ENCODE measurements at regions not wholly inside any gene's neighbourhood (a gene's known extent, or its start where the extent isn't known, plus 50 kb on each side); places are given as distances from the start of the nearest gene placed in this dataset.

DNA sequence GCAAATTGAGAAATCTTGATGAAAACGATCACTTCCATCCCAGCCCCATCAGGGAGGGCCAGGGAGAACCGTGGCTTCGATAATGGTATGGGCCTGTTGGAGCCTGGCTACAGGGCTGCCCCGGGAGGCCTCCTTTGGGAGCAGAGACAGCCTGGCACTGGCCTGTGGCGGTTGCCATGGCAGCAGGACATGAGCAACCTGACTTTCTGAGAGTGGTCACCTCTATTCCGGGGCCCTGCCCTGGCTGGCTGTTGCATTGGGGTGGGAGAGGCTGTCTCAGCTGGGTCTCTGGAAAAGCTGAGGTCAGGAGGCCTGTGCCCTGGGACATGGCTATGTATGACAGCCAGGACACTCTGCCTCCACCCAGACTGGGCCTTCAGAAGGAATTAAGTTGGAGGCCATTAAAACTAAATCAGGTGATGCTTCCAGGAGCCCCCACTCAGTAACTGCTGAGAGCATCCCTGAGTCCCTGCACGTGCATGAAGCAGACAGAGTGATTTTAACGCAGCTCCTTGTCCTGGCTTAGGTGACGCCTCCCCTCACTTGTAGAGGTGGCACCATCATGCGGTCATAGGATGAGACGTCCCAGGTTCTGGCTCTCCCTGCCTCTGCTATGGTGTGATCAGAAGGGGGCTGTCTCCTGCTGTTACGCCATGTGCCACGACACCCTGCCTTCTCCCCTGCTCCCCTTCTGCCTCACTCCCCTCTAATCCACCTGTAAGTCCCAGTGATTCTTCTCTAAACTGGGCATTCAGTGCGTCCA is 126.3 kb downstream of the SLC25A47 start:
- WGBS, 2 donors: 92 to 93% methylated on average over 13 to 14 of the region's 14 CpGs
- peak in 1 of 2 donors; percentile 58 for DNase-seq (ENCODE audit: low spot score in 2 of 2)
- intact Hi-C loops (cut with DNase I; ENCODE audit: low total_unique reads): no loop called here
- H3K4me3 ChIP-seq (ENCODE audit: low read depth, poor library complexity, severe bottlenecking): no peak overlapping the region
- TF ChIP-seq, protein P1, sequence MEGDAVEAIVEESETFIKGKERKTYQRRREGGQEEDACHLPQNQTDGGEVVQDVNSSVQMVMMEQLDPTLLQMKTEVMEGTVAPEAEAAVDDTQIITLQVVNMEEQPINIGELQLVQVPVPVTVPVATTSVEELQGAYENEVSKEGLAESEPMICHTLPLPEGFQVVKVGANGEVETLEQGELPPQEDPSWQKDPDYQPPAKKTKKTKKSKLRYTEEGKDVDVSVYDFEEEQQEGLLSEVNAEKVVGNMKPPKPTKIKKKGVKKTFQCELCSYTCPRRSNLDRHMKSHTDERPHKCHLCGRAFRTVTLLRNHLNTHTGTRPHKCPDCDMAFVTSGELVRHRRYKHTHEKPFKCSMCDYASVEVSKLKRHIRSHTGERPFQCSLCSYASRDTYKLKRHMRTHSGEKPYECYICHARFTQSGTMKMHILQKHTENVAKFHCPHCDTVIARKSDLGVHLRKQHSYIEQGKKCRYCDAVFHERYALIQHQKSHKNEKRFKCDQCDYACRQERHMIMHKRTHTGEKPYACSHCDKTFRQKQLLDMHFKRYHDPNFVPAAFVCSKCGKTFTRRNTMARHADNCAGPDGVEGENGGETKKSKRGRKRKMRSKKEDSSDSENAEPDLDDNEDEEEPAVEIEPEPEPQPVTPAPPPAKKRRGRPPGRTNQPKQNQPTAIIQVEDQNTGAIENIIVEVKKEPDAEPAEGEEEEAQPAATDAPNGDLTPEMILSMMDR (IDR thresholded peaks at IDR 0.05): no peak
- no peak for TF ChIP-seq POLR2A (IDR thresholded peaks at IDR 0.05)

DNA sequence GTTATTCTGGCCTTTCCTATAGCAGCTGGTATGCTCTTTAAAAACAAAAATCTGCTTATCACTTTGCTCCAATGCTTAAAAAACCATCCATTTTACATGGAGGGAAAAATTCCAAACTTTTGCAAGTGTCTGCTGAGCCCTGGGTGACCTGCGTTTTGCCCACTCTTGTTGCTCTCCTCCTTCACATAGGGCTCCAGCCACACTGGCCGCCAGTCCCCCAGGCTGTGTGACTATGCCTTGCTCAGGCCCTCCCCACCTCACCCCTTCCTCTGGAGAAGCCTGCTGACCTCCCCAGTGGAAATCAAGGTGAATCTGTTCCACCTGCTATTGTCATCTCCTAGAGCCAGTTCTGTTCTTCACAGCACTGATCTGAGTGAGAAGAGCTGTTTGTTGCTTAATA is 126.9 kb downstream of the SLC25A47 start:
- TF ChIP-seq, protein P1 (IDR thresholded peaks at IDR 0.05): no peak
- no peak for TF ChIP-seq POLR2A (IDR thresholded peaks at IDR 0.05)
- intact Hi-C loops (cut with DNase I; ENCODE audit: low total_unique reads): no loop called here
- WGBS, 2 donors: 94% methylated on average over 2 of the region's 2 CpGs
- no peak overlapping the region for H3K4me3 ChIP-seq (ENCODE audit: low read depth, poor library complexity, severe bottlenecking)
- peak in 1 of 2 donors; percentile 60 for DNase-seq (ENCODE audit: low spot score in 2 of 2)

DNA sequence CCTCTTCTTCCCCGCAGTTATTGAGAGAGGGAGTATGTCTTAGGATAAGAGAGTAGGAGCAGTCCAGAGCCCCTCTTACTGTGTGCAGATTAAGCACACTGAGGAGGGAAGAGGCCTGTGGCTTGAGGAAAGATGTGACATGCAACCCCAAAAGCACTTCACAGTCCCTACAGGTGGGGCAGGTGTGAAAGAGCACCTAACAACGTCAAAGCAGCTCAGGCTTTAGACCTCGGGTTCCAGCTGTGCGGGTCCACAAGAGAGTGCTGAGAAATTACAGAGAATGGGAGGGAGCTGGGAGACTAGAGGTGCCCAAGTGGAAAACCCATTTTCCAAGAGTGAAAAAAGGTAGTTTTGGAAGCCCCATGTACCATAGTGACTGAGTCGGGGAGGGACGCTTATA is 127.6 kb downstream of the SLC25A47 start:
- WGBS, 2 donors: 93 to 94% methylated on average over 6 of the region's 6 CpGs
- no peak overlapping the region for H3K4me3 ChIP-seq (ENCODE audit: low read depth, poor library complexity, severe bottlenecking)
- TF ChIP-seq, protein P1 (IDR thresholded peaks at IDR 0.05): no peak
- no peak for TF ChIP-seq POLR2A (IDR thresholded peaks at IDR 0.05)
- intact Hi-C loops (cut with DNase I; ENCODE audit: low total_unique reads): no loop called here
- DNase-seq (ENCODE audit: low spot score in 2 of 2): no peak

DNA sequence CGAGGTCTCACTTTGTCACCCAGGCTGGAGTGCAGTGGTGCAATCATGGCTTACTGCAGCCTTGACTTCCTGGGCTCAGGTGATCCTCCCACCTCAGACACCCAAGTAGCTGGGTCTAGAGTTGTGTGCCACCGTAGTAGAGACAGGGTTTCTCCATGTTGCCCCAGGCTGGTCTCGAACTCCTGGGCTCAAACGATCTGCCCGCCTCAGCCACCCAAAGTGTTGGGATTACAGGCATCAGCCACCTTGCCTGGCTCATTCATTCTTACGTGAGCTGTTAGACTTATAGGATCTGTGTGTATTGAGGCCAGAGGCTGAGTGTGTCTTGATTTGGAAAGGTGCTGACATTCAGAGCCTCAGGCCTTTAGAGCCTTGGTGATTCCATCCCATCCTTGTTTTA is 128.1 kb downstream of the SLC25A47 start:
- intact Hi-C loops (cut with DNase I; ENCODE audit: low total_unique reads): no loop called here
- TF ChIP-seq POLR2A (IDR thresholded peaks at IDR 0.05): no peak
- TF ChIP-seq, protein P1 (IDR thresholded peaks at IDR 0.05): no peak
- DNase-seq (ENCODE audit: low spot score in 2 of 2): no peak
- 90 to 94% methylated on average over 6 of the region's 6 CpGs for WGBS, 2 donors
- no peak overlapping the region for H3K4me3 ChIP-seq (ENCODE audit: low read depth, poor library complexity, severe bottlenecking)

DNA sequence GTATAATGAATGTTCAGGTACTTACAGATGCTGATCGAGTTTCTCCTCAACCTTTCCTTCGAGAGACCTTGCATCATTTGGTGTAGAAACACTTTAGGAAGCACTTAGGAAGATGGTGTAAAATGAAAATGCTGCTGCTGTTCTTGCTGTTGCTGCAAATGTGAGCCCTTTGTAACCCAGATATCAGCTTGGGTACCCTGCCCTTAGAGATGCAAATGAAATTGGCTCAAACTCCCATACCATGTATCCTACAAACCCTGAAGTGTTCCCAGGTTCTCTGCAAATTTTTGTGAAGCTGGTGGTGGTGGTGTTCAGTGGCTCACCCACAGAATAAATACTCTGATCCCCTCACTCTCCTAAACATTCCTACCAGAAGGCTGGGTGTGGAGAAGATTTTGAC is 130.8 kb downstream of the SLC25A47 start:
- 74 to 86% methylated on average over 2 of the region's 2 CpGs for WGBS, 2 donors
- TF ChIP-seq, protein P1 (IDR thresholded peaks at IDR 0.05): no peak
- TF ChIP-seq POLR2A (IDR thresholded peaks at IDR 0.05): no peak
- no peak for DNase-seq (ENCODE audit: low spot score in 2 of 2)
- intact Hi-C loops (cut with DNase I; ENCODE audit: low total_unique reads): no loop called here
- no peak overlapping the region for H3K4me3 ChIP-seq (ENCODE audit: low read depth, poor library complexity, severe bottlenecking)

DNA sequence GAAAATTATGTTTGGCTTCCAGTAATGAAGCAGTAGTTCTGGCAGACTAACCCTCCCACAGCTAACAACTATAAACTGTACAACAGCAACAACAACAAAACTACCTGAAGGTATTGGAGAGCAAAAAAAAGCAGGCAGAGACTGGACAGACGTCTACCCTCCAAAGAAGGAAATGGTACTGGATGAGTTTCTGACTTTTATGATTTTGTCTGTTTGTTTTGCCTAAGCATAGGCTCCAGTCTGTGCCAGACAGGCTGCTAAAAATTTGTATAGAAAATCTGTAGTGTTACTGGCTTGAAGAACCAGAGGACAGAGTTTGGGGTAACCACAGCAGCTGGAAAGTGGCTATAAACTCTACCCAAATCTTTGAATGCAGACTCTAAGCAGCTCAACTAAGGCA is 131.3 kb downstream of the SLC25A47 start:
- TF ChIP-seq POLR2A (IDR thresholded peaks at IDR 0.05): no peak
- TF ChIP-seq, protein P1 (IDR thresholded peaks at IDR 0.05): no peak
- no peak for DNase-seq (ENCODE audit: low spot score in 2 of 2)
- 71 to 81% methylated on average over 1 of the region's 1 CpG for WGBS, 2 donors
- H3K4me3 ChIP-seq (ENCODE audit: low read depth, poor library complexity, severe bottlenecking): no peak overlapping the region
- intact Hi-C loops (cut with DNase I; ENCODE audit: low total_unique reads): no loop called here
